CD1c-positive myeloid dendritic cell (primary cell): ENCODE measurements at regions not wholly inside any gene's neighbourhood (a gene's known extent, or its start where the extent isn't known, plus 50 kb on each side); places are given as distances from the start of the nearest gene placed in this dataset.
"Not testable (repeated sequence)": the region's sequence is repeated elsewhere in the genome, so short reads cannot be mapped to it uniquely, and the experiment has no call there.

Source experiments
- DNase-seq: peaks from one replicate; pipeline ENCODE4 v3.0.0-alpha.2; 2016; ENCODE audit errors: extremely low spot score

- no peak for DNase-seq
These were observed 102.5 kb upstream of the RAI14 start for GRCh38 chr5:34553581-34553980.

GRCh38 chr5:34554641-34555040 is 101.5 kb upstream of the RAI14 start:
- no peak for DNase-seq

GRCh38 chr5:34555699-34556508 is 100.2 kb upstream of the RAI14 start:
- no peak for DNase-seq

- no peak for DNase-seq
These were observed 99.7 kb upstream of the RAI14 start for GRCh38 chr5:34556509-34556782.

GRCh38 chr5:34561581-34561980 is 94.5 kb upstream of the RAI14 start:
- not testable (repeated sequence) for DNase-seq

- DNase-seq, result no peak
These were observed 93.3 kb upstream of the RAI14 start for GRCh38 chr5:34562791-34563190.

GRCh38 chr5:34563269-34563668 is 92.9 kb upstream of the RAI14 start:
- DNase-seq, result no peak

GRCh38 chr5:34563931-34564709 is 92.0 kb upstream of the RAI14 start:
- no peak for DNase-seq

GRCh38 chr5:34564710-34565235 is 91.4 kb upstream of the RAI14 start:
- no peak for DNase-seq

GRCh38 chr5:34570143-34570542 is 86.0 kb upstream of the RAI14 start:
- no peak for DNase-seq

GRCh38 chr5:34570721-34571676 is 85.1 kb upstream of the RAI14 start:
- peak; percentile 3 for DNase-seq

- DNase-seq, result no peak
These were observed 84.5 kb upstream of the RAI14 start for GRCh38 chr5:34571677-34572041.

- DNase-seq, result no peak
These were observed 81.1 kb upstream of the RAI14 start for GRCh38 chr5:34574936-34575467.

- DNase-seq, result no peak
These were observed 79.0 kb upstream of the RAI14 start for GRCh38 chr5:34576891-34577666.

- DNase-seq, result no peak
These were observed 77.2 kb upstream of the RAI14 start for GRCh38 chr5:34578962-34579361.

- DNase-seq, result no peak
These were observed 75.1 kb upstream of the RAI14 start for GRCh38 chr5:34580983-34581382.

GRCh38 chr5:34582371-34582770 is 73.8 kb upstream of the RAI14 start:
- no peak for DNase-seq

GRCh38 chr5:34583167-34583566 is 73.0 kb upstream of the RAI14 start:
- DNase-seq, result peak; percentile 17

- DNase-seq, result no peak
These were observed 72.0 kb upstream of the RAI14 start for GRCh38 chr5:34584165-34584564.

- no peak for DNase-seq
These were observed 70.5 kb upstream of the RAI14 start for GRCh38 chr5:34585601-34586104.
